ENCODE measurements at regions not wholly inside any gene's neighbourhood (a gene's known extent, or its start where the extent isn't known, plus 50 kb on each side); places are given as distances from the start of the nearest gene placed in this dataset.
"Not testable (repeated sequence)": the region's sequence is repeated elsewhere in the genome, so short reads cannot be mapped to it uniquely, and the experiment has no call there.

GRCh38 chr18:26649193-26649543, 100.8 kb upstream of the KCTD1 start:
- no peak for DNase-seq

- no peak for DNase-seq
Measured at GRCh38 chr18:26648509-26649192, 100.3 kb upstream of the KCTD1 start.

- DNase-seq, result no peak
Measured at GRCh38 chr18:26646901-26647300, 98.5 kb upstream of the KCTD1 start.

- no peak for DNase-seq
Measured at GRCh38 chr18:26642440-26643348, 94.3 kb upstream of the KCTD1 start.

GRCh38 chr18:26640541-26640940, 92.2 kb upstream of the KCTD1 start:
- DNase-seq, result no peak

- no peak for DNase-seq
Measured at GRCh38 chr18:26639149-26639548, 90.8 kb upstream of the KCTD1 start.

GRCh38 chr18:26637983-26638382, 89.6 kb upstream of the KCTD1 start:
- DNase-seq, result no peak

- no peak for DNase-seq
Measured at GRCh38 chr18:26637324-26637723, 89.0 kb upstream of the KCTD1 start.

- no peak for DNase-seq
Measured at GRCh38 chr18:26635466-26635865, 87.1 kb upstream of the KCTD1 start.

GRCh38 chr18:26634631-26635030, 86.3 kb upstream of the KCTD1 start:
- DNase-seq, result no peak

GRCh38 chr18:26631135-26631534, 82.8 kb upstream of the KCTD1 start:
- DNase-seq, result no peak

GRCh38 chr18:26630596-26630995, 82.2 kb upstream of the KCTD1 start:
- no peak for DNase-seq

- no peak for DNase-seq
Measured at GRCh38 chr18:26628017-26628416, 79.7 kb upstream of the KCTD1 start.

GRCh38 chr18:26624443-26624842, 76.1 kb upstream of the KCTD1 start:
- DNase-seq, result no peak

- not testable (repeated sequence) for DNase-seq
Measured at GRCh38 chr18:26623314-26623713, 75.0 kb upstream of the KCTD1 start.

GRCh38 chr18:26621161-26622026, 73.0 kb upstream of the KCTD1 start:
- peak in 1 of 5 experiments; percentile 44 for DNase-seq

- no peak for DNase-seq
Measured at GRCh38 chr18:26619350-26619749, 71.0 kb upstream of the KCTD1 start.

GRCh38 chr18:26618135-26618534, 69.8 kb upstream of the KCTD1 start:
- no peak for DNase-seq

GRCh38 chr18:26617151-26617554, 68.8 kb upstream of the KCTD1 start:
- no peak for DNase-seq

- DNase-seq, result no peak
Measured at GRCh38 chr18:26614374-26614773, 66.0 kb upstream of the KCTD1 start.
